LNCaP clone FGC (cell line): ENCODE measurements at regions not wholly inside any gene's neighbourhood (a gene's known extent, or its start where the extent isn't known, plus 50 kb on each side); places are given as distances from the start of the nearest gene placed in this dataset.

Experiments
- DNase-seq: peaks from one replicate; pipeline ENCODE4 v3.0.0-alpha.2; 2011; ENCODE audit warnings: low read depth
- H3K4me3 ChIP-seq: 2 replicates; pipeline ENCODE4 v1.5.1; 2011; ENCODE audit warnings: mild to moderate bottlenecking, low read depth, low read length, control low read depth
- CTCF ChIP-seq: IDR thresholded peaks from 2 replicates; pipeline ENCODE4 v1.5.1; 2012; ENCODE audit warnings: mild to moderate bottlenecking; ENCODE audit not compliant: control insufficient read depth, insufficient read depth; ENCODE audit errors: extremely low read depth

GRCh38 chr16:86823888-86824671 lies 245.7 kb downstream of the FOXL1 start:
- H3K4me3 ChIP-seq = no peak overlapping the region
- no peak for TF ChIP-seq CTCF
- DNase-seq = no peak

- no peak overlapping the region for H3K4me3 ChIP-seq
- TF ChIP-seq CTCF = no peak
- no peak for DNase-seq
Observed at GRCh38 chr16:86824751-86825296, 246.5 kb downstream of the FOXL1 start.

- no peak for TF ChIP-seq CTCF
- H3K4me3 ChIP-seq = no peak overlapping the region
- DNase-seq = no peak
Observed at GRCh38 chr16:86825631-86826030, 247.3 kb downstream of the FOXL1 start.

- H3K4me3 ChIP-seq = no peak overlapping the region
- no peak for TF ChIP-seq CTCF
- no peak for DNase-seq
Observed at GRCh38 chr16:86826941-86827340, 248.6 kb downstream of the FOXL1 start.

GRCh38 chr16:86827521-86827920 lies 249.2 kb downstream of the FOXL1 start:
- TF ChIP-seq CTCF = no peak
- no peak for DNase-seq
- H3K4me3 ChIP-seq = no peak overlapping the region

- DNase-seq = no peak
- no peak overlapping the region for H3K4me3 ChIP-seq
- TF ChIP-seq CTCF = no peak
Observed at GRCh38 chr16:86828202-86828601, 249.9 kb downstream of the FOXL1 start.

- H3K4me3 ChIP-seq = no peak overlapping the region
- no peak for DNase-seq
- TF ChIP-seq CTCF = no peak
Observed at GRCh38 chr16:86828653-86829052, 250.3 kb downstream of the FOXL1 start.
